ENCODE measurements at regions not wholly inside any gene's neighbourhood (a gene's known extent, or its start where the extent isn't known, plus 50 kb on each side); places are given as distances from the start of the nearest gene placed in this dataset.

GRCh38 chr16:9151074-9151473 lies 59.6 kb downstream of the HAPSTR1 start:
- no peaks in the 10 kb centered on the region for H4K20me1 ChIP-seq (ENCODE audit: control insufficient read depth, insufficient read depth, low read depth, low read length)
- no peaks in the 10 kb centered on the region for H3K36me3 ChIP-seq (ENCODE audit: control insufficient read depth, low read length)
- H3K4me1 ChIP-seq (ENCODE audit: control insufficient read depth, low read length): 0 out of 2 replicates have a peak, but pooled peaks cover 4% of the 10 kb centered on the region
- no peak overlapping the region for H3K27ac ChIP-seq (ENCODE audit: low read depth, low read length)
- no peaks in the 10 kb centered on the region for H3K79me2 ChIP-seq (ENCODE audit: control insufficient read depth, low read length)
- no peak overlapping the region for H3K4me2 ChIP-seq (ENCODE audit: low read length)
- H3F3A ChIP-seq (ENCODE audit: control insufficient read depth, insufficient read depth): no peaks in the 10 kb centered on the region
- H3K4me3 ChIP-seq (ENCODE audit: low read length): no peak overlapping the region
- TF ChIP-seq, protein P1, sequence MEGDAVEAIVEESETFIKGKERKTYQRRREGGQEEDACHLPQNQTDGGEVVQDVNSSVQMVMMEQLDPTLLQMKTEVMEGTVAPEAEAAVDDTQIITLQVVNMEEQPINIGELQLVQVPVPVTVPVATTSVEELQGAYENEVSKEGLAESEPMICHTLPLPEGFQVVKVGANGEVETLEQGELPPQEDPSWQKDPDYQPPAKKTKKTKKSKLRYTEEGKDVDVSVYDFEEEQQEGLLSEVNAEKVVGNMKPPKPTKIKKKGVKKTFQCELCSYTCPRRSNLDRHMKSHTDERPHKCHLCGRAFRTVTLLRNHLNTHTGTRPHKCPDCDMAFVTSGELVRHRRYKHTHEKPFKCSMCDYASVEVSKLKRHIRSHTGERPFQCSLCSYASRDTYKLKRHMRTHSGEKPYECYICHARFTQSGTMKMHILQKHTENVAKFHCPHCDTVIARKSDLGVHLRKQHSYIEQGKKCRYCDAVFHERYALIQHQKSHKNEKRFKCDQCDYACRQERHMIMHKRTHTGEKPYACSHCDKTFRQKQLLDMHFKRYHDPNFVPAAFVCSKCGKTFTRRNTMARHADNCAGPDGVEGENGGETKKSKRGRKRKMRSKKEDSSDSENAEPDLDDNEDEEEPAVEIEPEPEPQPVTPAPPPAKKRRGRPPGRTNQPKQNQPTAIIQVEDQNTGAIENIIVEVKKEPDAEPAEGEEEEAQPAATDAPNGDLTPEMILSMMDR (IDR thresholded peaks at IDR 0.05; ENCODE audit: low read depth, low read length, poor library complexity, severe bottlenecking): no peak
- TF ChIP-seq EZH2phosphoT487 (IDR thresholded peaks at IDR 0.05; ENCODE audit: borderline replicate concordance, low read length): no peak
- 0 out of 2 replicates have a peak, but pooled peaks cover 3% of the 10 kb centered on the region for H3K27me3 ChIP-seq (ENCODE audit: control insufficient read depth, low read length)
- H3K9me2 ChIP-seq (replicated peaks; ENCODE audit: control insufficient read depth, low read length): no peaks in the 10 kb centered on the region
- no peaks in the 10 kb centered on the region for H3K9me3 ChIP-seq (ENCODE audit: control insufficient read depth, insufficient read depth, low read length)

DNA sequence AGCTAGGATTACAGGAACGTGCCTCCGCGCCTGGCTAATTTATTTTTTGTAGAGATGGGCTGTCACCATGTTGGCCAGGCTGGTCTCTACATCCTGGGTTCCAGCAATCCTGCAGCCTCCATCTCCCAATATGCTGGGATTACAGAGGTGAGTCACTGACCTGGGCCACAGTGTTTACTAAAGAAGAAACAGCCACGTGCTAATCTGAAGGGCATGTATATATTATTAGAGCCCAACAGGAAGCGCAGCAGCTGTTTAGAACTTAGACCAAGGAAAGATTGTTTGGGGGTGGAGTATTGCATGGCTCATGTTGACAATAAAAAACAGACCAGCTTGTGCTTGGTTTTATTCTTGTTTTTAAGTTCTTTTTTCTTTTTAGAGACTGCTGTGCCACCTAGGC lies 60.2 kb downstream of the HAPSTR1 start:
- Histone ChIP-seq H3K36me3 (ENCODE audit: control insufficient read depth, low read length) (no peaks in the 10 kb centered on the region), H4K20me1 (ENCODE audit: control insufficient read depth, insufficient read depth, low read depth, low read length) (no peaks in the 10 kb centered on the region), H3K4me3 (ENCODE audit: low read length) (no peak overlapping the region), H3K79me2 (ENCODE audit: control insufficient read depth, low read length) (no peaks in the 10 kb centered on the region), H3K27me3 (ENCODE audit: control insufficient read depth, low read length) (no peaks in the 10 kb centered on the region), H3K9me3 (ENCODE audit: control insufficient read depth, insufficient read depth, low read length) (no peaks in the 10 kb centered on the region), H3K9me2 (replicated peaks; ENCODE audit: control insufficient read depth, low read length) (no peaks in the 10 kb centered on the region), H3K4me1 (ENCODE audit: control insufficient read depth, low read length) (0 out of 2 replicates have a peak, but pooled peaks cover 4% of the 10 kb centered on the region), H3K4me2 (ENCODE audit: low read length) (no peak overlapping the region), H3F3A (ENCODE audit: control insufficient read depth, insufficient read depth) (no peaks in the 10 kb centered on the region), H3K27ac (ENCODE audit: low read depth, low read length) (no peak overlapping the region)
- TF ChIP-seq, protein P1 (IDR thresholded peaks at IDR 0.05; ENCODE audit: low read depth, low read length, poor library complexity, severe bottlenecking): no peak

DNA sequence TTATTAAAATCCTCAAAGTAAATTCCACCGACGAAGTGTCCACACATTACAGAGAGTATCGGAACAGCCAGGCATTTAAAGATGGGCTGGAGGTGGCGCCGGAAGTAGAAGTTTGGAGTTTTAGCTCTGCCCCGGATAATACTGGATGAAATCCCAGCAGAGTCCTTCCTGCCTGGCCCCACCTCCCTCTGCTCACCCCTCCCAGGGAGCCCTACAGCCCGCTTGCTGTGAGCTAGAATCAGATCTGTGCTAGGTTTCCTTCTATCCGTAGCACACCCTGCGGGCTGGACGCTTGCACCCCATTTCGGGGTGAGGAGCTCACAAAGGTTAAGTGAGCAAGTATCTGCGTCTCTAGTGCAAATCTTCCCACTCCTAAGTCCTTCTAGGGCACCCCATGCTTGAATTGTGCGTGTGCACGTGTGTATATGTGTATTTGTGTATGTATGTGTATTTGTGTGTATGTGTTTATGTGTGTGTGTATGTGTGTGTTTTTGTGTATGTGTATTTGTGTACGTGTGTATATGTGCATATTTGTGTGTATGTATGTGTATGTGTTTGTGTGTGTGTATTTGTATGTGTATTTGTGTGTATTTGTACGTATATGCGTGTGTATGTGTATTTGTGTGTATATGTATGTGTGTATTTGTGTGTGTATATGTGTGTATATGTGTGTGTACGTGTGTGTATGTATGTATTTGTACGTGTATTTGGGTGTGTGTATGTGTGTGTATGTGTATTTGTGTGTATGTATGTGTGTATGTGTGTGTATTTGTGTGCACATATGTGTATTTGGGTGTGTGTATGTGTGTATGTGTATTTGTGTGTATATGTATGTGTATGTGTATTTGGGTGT lies 61.4 kb downstream of the HAPSTR1 start:
- TF ChIP-seq, protein P1 (IDR thresholded peaks at IDR 0.05; ENCODE audit: low read depth, low read length, poor library complexity, severe bottlenecking): no peak
- Histone ChIP-seq H3K9me2 (replicated peaks; ENCODE audit: control insufficient read depth, low read length) (no peaks in the 10 kb centered on the region), H3K4me1 (ENCODE audit: control insufficient read depth, low read length) (0 out of 2 replicates have a peak, but pooled peaks cover 4% of the 10 kb centered on the region), H3K4me3 (ENCODE audit: low read length) (no peak overlapping the region), H4K20me1 (ENCODE audit: control insufficient read depth, insufficient read depth, low read depth, low read length) (no peaks in the 10 kb centered on the region), H3K79me2 (ENCODE audit: control insufficient read depth, low read length) (no peaks in the 10 kb centered on the region), H3K9me3 (ENCODE audit: control insufficient read depth, insufficient read depth, low read length) (no peaks in the 10 kb centered on the region), H3K27ac (ENCODE audit: low read depth, low read length) (no peak overlapping the region), H3K36me3 (ENCODE audit: control insufficient read depth, low read length) (no peaks in the 10 kb centered on the region), H3K27me3 (ENCODE audit: control insufficient read depth, low read length) (peaks cover 3% of the 10 kb centered on the region), H3F3A (ENCODE audit: control insufficient read depth, insufficient read depth) (no peaks in the 10 kb centered on the region), H3K4me2 (ENCODE audit: low read length) (no peak overlapping the region)

Data from DOHH2 (cell line).